HG03108 (cell line): ENCODE measurements at regions not wholly inside any gene's neighbourhood (a gene's known extent, or its start where the extent isn't known, plus 50 kb on each side); places are given as distances from the start of the nearest gene placed in this dataset.
"Not testable (repeated sequence)": the region's sequence is repeated elsewhere in the genome, so short reads cannot be mapped to it uniquely, and the experiment has no call there.

ENCODE experiments used
- ATAC-seq: cut with Tn5 transposase; IDR thresholded peaks from one replicate; pipeline ENCODE4 v1.9.1; 2021; ENCODE audit warnings: moderate library complexity; ENCODE audit not compliant: unreplicated experiment

- ATAC-seq, result no peak
Measured at GRCh38 chr3:76310667-76311066, 525.3 kb upstream of the ZNF717 start.

GRCh38 chr3:76311941-76312340 is 526.6 kb upstream of the ZNF717 start:
- no peak for ATAC-seq

GRCh38 chr3:76315906-76316305 is 530.6 kb upstream of the ZNF717 start:
- not testable (repeated sequence) for ATAC-seq

GRCh38 chr3:76321614-76322013 is 536.3 kb upstream of the ZNF717 start:
- ATAC-seq, result no peak

- no peak for ATAC-seq
Measured at GRCh38 chr3:76324101-76324500, 538.8 kb upstream of the ZNF717 start.

- no peak for ATAC-seq
Measured at GRCh38 chr3:76345878-76346277, 560.5 kb upstream of the ZNF717 start.

- ATAC-seq, result no peak
Measured at GRCh38 chr3:76346690-76347089, 561.3 kb upstream of the ZNF717 start.

- ATAC-seq, result no peak
Measured at GRCh38 chr3:76349715-76350480, 564.5 kb upstream of the ZNF717 start.

- ATAC-seq, result no peak
Measured at GRCh38 chr3:76352051-76352450, 566.7 kb upstream of the ZNF717 start.

- no peak for ATAC-seq
Measured at GRCh38 chr3:76352511-76353284, 567.3 kb upstream of the ZNF717 start.

GRCh38 chr3:76353683-76354082 is 568.3 kb upstream of the ZNF717 start:
- ATAC-seq, result no peak

GRCh38 chr3:76361010-76361409 is 575.7 kb upstream of the ZNF717 start:
- no peak for ATAC-seq

GRCh38 chr3:76362643-76363042 is 577.3 kb upstream of the ZNF717 start:
- no peak for ATAC-seq

- no peak for ATAC-seq
Measured at GRCh38 chr3:76365275-76365674, 579.9 kb upstream of the ZNF717 start.

- ATAC-seq, result no peak
Measured at GRCh38 chr3:76367281-76367680, 581.9 kb upstream of the ZNF717 start.

GRCh38 chr3:76369170-76369569 is 583.8 kb upstream of the ZNF717 start:
- ATAC-seq, result no peak

- ATAC-seq, result no peak
Measured at GRCh38 chr3:76370749-76371520, 585.6 kb upstream of the ZNF717 start.

- ATAC-seq, result no peak
Measured at GRCh38 chr3:76372497-76372896, 587.1 kb upstream of the ZNF717 start.

GRCh38 chr3:76377074-76377473 is 591.7 kb upstream of the ZNF717 start:
- ATAC-seq, result no peak

- ATAC-seq, result no peak
Measured at GRCh38 chr3:76378789-76379188, 593.4 kb upstream of the ZNF717 start.

GRCh38 chr3:76383781-76384180 is 598.4 kb upstream of the ZNF717 start:
- no peak for ATAC-seq

GRCh38 chr3:76387000-76387399 is 601.7 kb upstream of the ZNF717 start:
- ATAC-seq, result no peak
